ENCODE measurements at regions not wholly inside any gene's neighbourhood (a gene's known extent, or its start where the extent isn't known, plus 50 kb on each side); places are given as distances from the start of the nearest gene placed in this dataset.

DNA sequence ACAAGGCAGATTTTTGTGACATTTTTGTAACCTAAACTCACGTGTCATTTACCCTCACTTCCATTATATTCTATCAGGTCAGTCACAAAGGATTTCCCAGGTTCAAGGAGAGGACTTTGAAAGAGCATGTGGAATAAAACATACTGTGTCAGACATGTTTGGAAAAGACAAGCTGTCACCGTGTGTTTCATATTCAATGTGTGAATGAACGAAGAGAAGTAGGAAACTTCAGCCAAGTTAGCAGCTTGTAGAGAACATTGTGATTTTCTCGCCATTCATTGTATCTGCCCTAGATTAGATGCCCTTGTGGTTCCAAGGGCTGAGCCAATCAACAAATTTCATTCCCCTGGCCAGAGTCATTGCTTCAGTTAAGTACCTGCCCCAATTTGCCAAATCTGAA, 2288.9 kb upstream of the PCDH20 start (continued):
- TF ChIP-seq, protein P1, sequence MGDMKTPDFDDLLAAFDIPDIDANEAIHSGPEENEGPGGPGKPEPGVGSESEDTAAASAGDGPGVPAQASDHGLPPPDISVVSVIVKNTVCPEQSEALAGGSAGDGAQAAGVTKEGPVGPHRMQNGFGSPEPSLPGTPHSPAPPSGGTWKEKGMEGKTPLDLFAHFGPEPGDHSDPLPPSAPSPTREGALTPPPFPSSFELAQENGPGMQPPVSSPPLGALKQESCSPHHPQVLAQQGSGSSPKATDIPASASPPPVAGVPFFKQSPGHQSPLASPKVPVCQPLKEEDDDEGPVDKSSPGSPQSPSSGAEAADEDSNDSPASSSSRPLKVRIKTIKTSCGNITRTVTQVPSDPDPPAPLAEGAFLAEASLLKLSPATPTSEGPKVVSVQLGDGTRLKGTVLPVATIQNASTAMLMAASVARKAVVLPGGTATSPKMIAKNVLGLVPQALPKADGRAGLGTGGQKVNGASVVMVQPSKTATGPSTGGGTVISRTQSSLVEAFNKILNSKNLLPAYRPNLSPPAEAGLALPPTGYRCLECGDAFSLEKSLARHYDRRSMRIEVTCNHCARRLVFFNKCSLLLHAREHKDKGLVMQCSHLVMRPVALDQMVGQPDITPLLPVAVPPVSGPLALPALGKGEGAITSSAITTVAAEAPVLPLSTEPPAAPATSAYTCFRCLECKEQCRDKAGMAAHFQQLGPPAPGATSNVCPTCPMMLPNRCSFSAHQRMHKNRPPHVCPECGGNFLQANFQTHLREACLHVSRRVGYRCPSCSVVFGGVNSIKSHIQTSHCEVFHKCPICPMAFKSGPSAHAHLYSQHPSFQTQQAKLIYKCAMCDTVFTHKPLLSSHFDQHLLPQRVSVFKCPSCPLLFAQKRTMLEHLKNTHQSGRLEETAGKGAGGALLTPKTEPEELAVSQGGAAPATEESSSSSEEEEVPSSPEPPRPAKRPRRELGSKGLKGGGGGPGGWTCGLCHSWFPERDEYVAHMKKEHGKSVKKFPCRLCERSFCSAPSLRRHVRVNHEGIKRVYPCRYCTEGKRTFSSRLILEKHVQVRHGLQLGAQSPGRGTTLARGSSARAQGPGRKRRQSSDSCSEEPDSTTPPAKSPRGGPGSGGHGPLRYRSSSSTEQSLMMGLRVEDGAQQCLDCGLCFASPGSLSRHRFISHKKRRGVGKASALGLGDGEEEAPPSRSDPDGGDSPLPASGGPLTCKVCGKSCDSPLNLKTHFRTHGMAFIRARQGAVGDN (IDR thresholded peaks at IDR 0.05), result no peak
- TF ChIP-seq ASH2L (IDR thresholded peaks at IDR 0.05; ENCODE audit: borderline replicate concordance, low read depth) (no peak), HDAC6 (IDR thresholded peaks at IDR 0.05; ENCODE audit: unreplicated experiment) (no peak), HCFC1 (IDR thresholded peaks at IDR 0.05; ENCODE audit: low read length) (no peak), NFIC (IDR thresholded peaks at IDR 0.05; ENCODE audit: low read depth, low read length) (no peak)

DNA sequence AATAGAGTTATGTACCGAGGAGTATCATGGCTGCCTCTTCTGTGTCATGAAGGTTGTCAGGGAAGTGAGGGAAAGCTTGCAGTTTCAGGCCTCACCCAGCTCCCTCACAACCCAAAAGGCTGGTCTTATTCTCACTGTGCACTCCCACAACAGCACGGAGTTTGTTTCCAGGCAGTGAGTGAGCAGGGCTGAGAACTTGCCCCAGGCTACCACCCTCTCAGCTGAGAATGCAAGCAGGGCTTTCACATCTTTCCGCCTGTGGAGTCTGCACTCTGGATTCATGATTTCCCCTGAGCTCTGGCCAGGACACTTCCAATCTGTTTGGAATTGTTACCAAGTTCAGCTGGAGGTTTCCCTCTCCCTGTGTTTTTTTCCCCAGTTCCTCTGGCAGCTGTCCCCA, 2284.7 kb upstream of the PCDH20 start:
- TF ChIP-seq SREBF2 (IDR thresholded peaks at IDR 0.05; ENCODE audit: low read length) (no peak), NR2C2 (IDR thresholded peaks at IDR 0.05; ENCODE audit: borderline replicate concordance, control insufficient read depth, insufficient read length, low read depth) (no peak)
- TF ChIP-seq, protein P2, sequence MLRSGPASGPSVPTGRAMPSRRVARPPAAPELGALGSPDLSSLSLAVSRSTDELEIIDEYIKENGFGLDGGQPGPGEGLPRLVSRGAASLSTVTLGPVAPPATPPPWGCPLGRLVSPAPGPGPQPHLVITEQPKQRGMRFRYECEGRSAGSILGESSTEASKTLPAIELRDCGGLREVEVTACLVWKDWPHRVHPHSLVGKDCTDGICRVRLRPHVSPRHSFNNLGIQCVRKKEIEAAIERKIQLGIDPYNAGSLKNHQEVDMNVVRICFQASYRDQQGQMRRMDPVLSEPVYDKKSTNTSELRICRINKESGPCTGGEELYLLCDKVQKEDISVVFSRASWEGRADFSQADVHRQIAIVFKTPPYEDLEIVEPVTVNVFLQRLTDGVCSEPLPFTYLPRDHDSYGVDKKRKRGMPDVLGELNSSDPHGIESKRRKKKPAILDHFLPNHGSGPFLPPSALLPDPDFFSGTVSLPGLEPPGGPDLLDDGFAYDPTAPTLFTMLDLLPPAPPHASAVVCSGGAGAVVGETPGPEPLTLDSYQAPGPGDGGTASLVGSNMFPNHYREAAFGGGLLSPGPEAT (IDR thresholded peaks at IDR 0.05; ENCODE audit: low read depth), result no peak
- TF ChIP-seq, protein P3, sequence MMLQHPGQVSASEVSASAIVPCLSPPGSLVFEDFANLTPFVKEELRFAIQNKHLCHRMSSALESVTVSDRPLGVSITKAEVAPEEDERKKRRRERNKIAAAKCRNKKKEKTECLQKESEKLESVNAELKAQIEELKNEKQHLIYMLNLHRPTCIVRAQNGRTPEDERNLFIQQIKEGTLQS (IDR thresholded peaks at IDR 0.05; ENCODE audit: borderline replicate concordance, extremely low read depth, low read depth, low read length), result no peak
- POLR2A ChIA-PET, result no interaction called here
- Histone ChIP-seq H3K9ac (ENCODE audit: control insufficient read depth, insufficient read depth, low read length) (no peak overlapping the region), H3K27me3 (replicated peaks in 1 of 2; ENCODE audit: control insufficient read depth in 2 of 2, insufficient read depth in 2 of 2, low read length in 1 of 2) (no peaks in the 10 kb centered on the region), H3K4me1 (ENCODE audit: control insufficient read depth, insufficient read depth, low read length) (no peaks in the 10 kb centered on the region), H3K9me3 (replicated peaks; ENCODE audit: control insufficient read depth, insufficient read depth, low read length) (no peaks in the 10 kb centered on the region), H3K36me3 (ENCODE audit: control insufficient read depth in 2 of 2, insufficient read depth in 2 of 2, low read length in 1 of 2) (no peaks in the 10 kb centered on the region), H2AFZ (ENCODE audit: control insufficient read depth, low read depth, low read length) (no peak overlapping the region), H3K4me2 (ENCODE audit: control insufficient read depth, insufficient read depth) (no peak overlapping the region), H4K20me1 (ENCODE audit: control insufficient read depth, insufficient read depth) (no peaks in the 10 kb centered on the region), H3K27ac (ENCODE audit: control insufficient read depth, insufficient read depth) (no peak overlapping the region), H3K4me3 (no peak overlapping the region), H3K79me2 (ENCODE audit: control insufficient read depth, insufficient read depth, low read length) (no peaks in the 10 kb centered on the region)
- whole genome bisulfite sequencing (ENCODE audit: insufficient coverage, insufficient replicate concordance, low lambda C conversion rate, missing lambda C conversion rate), result 12% methylated on average over 3 of the region's 3 CpGs
- CTCF ChIA-PET, result no interaction called here
- in situ Hi-C loops (cut with MboI) (no loop called here), intact Hi-C loops (cut with micrococcal nuclease; ENCODE audit: unreplicated experiment) (no loop called here)
- SMC1A ChIA-PET (ENCODE audit: uncharacterized antibody, unreplicated experiment), result interaction anchor here (0.6 kb wide), 1 partner anchor 15 kb away, joined by 3 read pairs; no protein-coding TSS in a partner anchor
- BruUV-seq (replicated peaks), result no TSS peak
- DNase-seq (ENCODE audit: low read depth, low spot score) (no peak), FAIRE-seq (no peak), ATAC-seq (no peak; the same call in 2 of the 3 replicates)
- RAD21 ChIA-PET (ENCODE audit: unreplicated experiment), result no interaction called here
